HT1080 (cell line): ENCODE measurements at regions not wholly inside any gene's neighbourhood (a gene's known extent, or its start where the extent isn't known, plus 50 kb on each side); places are given as distances from the start of the nearest gene placed in this dataset.
"Not testable (repeated sequence)": the region's sequence is repeated elsewhere in the genome, so short reads cannot be mapped to it uniquely, and the experiment has no call there.

ENCODE experiments used
- DNase-seq: peaks from one replicate; pipeline ENCODE4 v3.0.0-alpha.2; 2015; ENCODE audit warnings: low read depth

- DNase-seq: not testable (repeated sequence)
Observed at GRCh38 chr2:57418859-57419346, 627.7 kb upstream of the VRK2 start.

GRCh38 chr2:57429831-57430230, 616.8 kb upstream of the VRK2 start:
- DNase-seq: no peak

- peak; percentile 2 for DNase-seq
Observed at GRCh38 chr2:57432528-57432927, 614.1 kb upstream of the VRK2 start.

GRCh38 chr2:57434441-57434840, 612.2 kb upstream of the VRK2 start:
- no peak for DNase-seq

DNA sequence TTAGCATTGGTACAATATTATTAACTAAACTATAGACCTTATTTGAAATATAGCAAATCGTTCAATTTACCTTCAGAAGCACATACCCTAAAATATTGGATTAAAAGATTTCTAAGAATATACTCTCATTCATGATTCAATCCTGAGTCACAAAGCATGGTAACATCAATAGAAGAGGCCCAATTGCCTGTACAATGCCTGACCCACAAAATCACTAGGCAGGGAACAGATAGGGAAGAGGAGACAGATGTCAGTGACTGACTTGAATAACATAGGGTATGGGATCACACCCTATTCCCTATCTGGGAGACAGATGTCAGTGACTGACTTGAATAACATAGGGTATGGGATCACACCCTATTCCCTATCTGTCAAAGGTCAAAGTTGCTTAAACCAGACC, 611.6 kb upstream of the VRK2 start:
- peak; percentile 15 for DNase-seq

- no peak for DNase-seq
Observed at GRCh38 chr2:57437077-57437476, 609.5 kb upstream of the VRK2 start.

GRCh38 chr2:57440437-57440836, 606.2 kb upstream of the VRK2 start:
- DNase-seq: no peak

GRCh38 chr2:57443086-57443485, 603.5 kb upstream of the VRK2 start:
- DNase-seq: no peak

GRCh38 chr2:57443973-57444521, 602.6 kb upstream of the VRK2 start:
- DNase-seq: peak; percentile 74

DNA sequence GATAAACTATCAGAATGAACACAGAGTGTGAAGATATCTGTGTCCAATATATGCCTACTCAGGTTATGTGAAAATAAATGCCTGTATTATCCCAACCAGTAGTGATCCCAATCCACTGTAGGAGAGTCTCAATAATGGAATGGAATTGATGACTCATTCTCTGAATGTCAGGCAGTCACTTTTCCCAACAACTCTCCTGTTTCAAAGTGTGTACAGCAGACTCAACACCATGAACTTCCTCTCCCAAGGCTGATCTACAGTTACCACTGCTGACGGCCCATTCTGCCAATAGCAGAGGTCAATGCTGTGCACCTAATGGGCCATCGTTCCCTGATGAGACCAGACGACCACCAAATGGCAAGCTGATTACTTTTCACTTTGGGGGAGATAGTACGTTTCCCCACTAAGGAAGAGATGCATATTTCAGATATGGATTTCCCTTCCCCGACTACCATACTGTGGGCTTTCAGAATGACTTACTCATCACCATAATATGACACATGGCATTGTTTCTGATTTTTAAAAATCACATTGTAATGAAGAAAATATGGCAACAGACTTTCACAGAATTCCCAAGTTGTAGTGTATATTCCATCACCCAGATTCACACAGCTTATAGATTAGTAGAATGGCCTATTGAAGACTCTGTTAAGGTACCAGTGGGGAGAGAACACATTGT, 601.7 kb upstream of the VRK2 start:
- peak; percentile 49 for DNase-seq

DNA sequence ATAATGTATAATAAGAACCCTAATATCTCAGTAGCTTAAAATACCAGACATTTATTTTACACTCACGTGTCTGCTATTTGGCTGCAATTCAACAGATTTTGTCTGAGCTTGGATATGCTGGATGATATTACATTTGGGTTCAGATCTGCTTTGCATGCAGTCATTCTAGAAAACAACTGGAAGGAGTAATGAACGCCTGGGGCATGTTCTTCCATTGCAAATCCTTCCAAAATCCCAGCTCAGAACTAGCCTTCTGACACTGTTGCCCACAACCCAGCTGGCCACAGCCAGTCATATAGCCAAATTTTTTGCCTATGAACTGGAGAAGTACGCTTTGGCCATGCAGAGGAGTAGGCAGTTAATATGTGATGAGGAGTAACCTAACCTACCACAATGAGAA, 597.8 kb upstream of the VRK2 start:
- DNase-seq: no peak

- DNase-seq: no peak
Observed at GRCh38 chr2:57450170-57450569, 596.4 kb upstream of the VRK2 start.

DNA sequence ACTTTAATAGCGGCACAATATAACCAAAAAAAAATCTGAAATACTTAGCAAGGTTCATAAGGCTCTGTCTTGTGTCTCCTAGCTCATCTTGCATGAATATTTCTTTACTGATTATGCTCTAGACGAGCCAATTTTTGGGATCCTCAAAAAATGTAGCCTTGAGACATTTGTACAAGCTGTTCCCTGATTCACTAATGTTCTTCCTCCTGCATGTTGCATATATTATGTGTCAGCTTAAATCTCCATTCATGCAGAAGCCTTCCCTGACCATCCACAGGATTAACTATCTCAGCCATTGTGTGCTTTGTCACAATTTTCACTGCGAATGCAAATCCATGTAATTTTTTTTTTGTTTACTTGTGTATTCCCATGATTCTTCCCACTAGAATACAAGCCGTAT, 594.0 kb upstream of the VRK2 start:
- no peak for DNase-seq

DNA sequence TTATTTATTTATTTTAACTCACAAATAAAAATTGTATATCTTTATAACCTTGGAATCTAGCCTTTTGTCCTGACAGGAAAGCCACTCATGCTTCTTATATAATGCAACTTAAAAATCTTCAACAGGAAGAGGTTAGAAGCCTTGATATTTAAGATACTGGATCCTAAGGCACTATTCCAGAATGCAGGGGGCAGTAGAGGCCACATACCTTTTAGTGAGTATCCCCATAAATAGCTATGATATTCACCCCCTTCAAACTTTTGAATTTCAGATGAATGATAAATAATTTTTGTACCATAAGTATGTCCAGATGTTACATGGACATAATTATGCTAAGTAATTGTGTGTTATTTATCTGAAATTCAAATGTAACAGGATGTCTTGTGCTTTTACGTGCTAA, 592.7 kb upstream of the VRK2 start:
- no peak for DNase-seq

- DNase-seq: no peak
Observed at GRCh38 chr2:57460396-57461276, 586.0 kb upstream of the VRK2 start.

- DNase-seq: no peak
Observed at GRCh38 chr2:57461624-57462023, 585.0 kb upstream of the VRK2 start.

DNA sequence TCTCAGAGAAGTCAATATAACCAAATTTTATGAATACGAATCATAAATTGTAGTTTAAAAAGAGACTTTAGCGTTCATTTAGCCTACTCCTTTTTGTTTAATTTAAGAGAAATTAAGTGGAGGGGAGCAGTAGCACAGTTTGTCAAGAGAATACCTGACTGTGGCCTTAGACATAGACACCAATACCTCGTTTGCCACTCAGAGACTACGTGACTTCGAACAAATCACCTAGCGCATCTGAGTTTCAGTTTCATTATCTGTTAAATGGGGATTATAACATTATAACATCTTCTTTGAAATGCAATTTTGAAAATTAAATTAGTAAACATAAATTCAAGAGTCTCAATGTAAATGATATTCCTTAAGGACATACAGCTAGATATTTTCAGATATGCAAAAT, 581.5 kb upstream of the VRK2 start:
- no peak for DNase-seq

- DNase-seq: no peak
Observed at GRCh38 chr2:57465967-57466366, 580.6 kb upstream of the VRK2 start.

DNA sequence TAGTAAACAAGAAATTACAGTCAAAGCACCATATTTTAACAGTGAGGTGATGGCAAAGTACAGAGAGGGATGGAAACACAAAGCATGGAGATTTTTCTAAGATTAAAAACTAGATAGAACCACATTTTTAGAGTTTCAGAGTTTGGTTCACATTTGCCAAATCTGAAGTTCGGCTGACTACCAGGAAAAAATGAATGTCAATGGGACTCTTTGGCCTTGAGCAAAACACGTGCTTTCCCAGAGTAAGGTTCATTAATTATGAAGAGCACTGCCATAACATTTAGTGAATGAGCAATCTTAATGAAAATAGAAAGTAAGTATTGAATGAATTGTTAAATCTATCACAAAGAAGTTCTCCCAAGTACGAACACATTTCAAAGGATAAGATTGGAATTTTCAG, 571.2 kb upstream of the VRK2 start:
- DNase-seq: no peak

DNA sequence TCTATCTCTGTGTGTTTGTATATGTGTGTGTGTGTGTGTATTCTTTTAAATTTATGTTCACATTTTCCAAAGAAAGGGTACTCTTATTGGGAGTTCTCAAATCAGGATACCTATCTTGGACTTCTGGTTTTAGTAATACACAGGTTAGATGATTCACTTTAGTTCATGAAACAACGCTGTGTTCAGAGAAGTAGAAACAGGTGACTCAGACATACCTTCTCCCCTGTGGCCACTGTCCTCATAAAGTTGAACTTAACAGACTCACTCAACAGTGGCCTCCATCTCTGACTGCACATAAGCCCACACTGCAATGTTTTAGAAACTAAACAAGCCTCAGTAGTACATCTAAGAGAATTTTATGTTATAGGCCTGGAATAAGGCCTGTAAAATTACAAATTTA, 566.6 kb upstream of the VRK2 start:
- peak; percentile 21 for DNase-seq

GRCh38 chr2:57488061-57488460, 558.5 kb upstream of the VRK2 start:
- DNase-seq: no peak

- DNase-seq: no peak
Observed at GRCh38 chr2:57490741-57491140, 555.9 kb upstream of the VRK2 start.
